HEK293T (cell line): ENCODE measurements at regions not wholly inside any gene's neighbourhood (a gene's known extent, or its start where the extent isn't known, plus 50 kb on each side); places are given as distances from the start of the nearest gene placed in this dataset.

Source experiments
- SP1 ChIP-seq: fragments of 450-650 bp; IDR thresholded peaks from 2 replicates; pipeline ENCODE4 v1.6.1; 2017
- TARDBP ChIP-seq: fragments of 450-650 bp; IDR thresholded peaks from 2 replicates; pipeline ENCODE4 v1.6.1; 2016

DNA sequence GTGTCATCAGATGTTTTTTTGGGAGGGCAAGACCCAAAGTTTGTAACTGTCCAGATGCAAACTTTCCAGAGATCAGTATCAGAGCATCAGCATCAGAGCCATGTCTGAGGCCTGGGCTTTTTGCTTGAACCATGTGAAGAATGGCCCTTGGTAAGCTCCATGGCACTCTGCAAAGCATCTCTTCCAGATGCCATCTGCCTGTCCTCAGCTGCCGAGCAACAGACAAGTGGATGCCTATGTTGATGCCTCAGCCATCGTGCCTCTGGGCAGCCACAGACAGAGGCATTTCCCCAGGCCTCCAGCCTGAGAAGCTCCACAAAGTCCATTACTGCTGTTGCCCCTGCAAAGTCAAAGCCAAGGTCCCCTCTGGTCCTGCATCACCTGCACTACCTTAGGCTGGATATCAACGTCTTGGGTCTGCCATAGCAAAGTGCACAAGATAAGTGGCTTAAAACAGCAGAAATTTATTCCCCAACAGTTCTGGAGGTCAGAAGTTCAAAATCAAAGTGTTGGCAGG, 670.2 kb upstream of the MKI67 start:
- TF ChIP-seq TARDBP (no peak), SP1 (no peak)
